NCI-H2196 (cell line): ENCODE measurements at regions not wholly inside any gene's neighbourhood (a gene's known extent, or its start where the extent isn't known, plus 50 kb on each side); places are given as distances from the start of the nearest gene placed in this dataset.

Experiments used
- DNase-seq: peaks from one replicate; lab custom pipeline; 2025; ENCODE audit not compliant: unreplicated experiment; lab: John Stamatoyannopoulos, UW

DNA sequence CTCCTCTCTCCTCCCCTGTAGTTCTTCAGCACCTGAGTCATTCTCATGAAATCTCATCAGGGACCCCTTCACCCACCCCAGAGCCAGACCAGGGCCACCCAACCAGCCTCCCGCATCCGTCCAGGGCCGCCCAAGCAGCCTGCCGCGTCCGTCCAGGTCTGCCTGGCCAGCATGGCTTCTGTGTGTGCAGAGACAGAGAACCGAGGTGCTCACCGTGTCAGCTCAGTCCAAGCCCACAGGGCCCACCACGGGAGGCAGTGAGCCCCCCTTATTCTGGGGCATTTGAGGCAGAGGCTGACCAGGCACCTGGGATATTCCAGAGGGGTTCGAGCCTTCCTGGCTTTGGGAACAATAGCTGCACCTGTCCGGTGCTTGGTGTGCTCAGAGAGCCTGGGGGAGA lies 1117.3 kb downstream of the BRD1 start:
- no peak for DNase-seq

GRCh38 chr22:48709976-48710375 lies 1117.7 kb downstream of the BRD1 start:
- no peak for DNase-seq

DNA sequence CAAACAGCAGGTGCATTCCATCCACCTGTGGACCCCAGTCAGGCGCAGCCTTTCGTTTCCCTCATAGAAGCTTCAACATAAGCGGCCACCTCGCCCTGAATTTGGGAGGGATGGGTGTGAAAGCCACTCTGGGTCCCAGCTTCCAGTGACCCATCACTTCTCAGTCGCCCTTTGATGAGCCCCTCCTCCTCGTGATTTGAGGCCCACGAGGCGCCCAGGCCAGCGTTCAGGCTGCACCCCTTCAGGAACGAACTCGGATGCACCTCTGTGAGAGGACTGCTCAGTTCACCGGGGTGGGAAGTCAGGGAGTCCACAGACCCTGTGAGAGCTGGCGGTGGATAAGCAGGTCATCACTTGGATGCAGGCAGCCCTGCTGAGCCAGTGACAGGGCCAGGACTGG lies 1118.2 kb downstream of the BRD1 start:
- DNase-seq: no peak

- DNase-seq: no peak
These were observed 1119.0 kb downstream of the BRD1 start for GRCh38 chr22:48708558-48709245.

DNA sequence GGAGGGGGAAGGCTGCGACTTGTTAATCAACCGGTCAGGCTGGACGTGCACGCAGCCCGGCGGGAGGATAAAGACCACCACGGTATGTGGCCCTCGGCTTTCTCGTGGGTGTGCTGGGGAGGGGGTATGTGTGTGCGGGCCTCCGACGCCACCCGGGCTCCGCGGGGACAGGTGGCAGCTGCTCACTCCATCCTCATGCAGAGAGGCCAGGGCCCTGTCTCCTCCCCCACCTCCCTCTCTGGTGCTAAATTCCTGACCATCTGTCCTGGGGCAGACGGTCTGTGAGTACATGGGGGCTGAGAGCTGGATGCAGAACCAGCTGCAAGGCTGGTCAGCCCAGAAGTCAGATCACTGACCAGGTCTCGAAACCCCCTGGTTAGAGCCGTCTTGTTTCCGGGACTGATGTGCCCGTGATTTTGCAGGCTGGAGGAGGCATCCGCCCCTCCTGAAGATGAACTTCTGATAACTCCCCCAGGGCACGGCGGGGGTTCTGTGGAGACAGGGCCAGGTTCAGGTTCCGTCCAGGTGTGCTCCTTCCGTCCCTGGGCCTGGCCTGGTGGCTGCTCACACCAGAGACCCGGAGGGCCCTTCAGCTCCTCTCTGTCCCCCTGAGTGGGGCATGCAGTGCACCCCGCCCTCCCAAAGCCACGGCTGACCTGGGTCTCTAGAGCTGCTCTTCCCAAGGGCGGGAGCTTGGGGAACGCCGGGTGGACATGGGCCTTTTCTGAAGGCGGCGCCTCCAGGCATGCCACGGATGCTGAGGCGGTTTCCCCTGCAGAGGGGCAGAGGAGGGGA lies 1119.7 kb downstream of the BRD1 start:
- no peak for DNase-seq

GRCh38 chr22:48706934-48707762 lies 1120.5 kb downstream of the BRD1 start:
- no peak for DNase-seq

DNA sequence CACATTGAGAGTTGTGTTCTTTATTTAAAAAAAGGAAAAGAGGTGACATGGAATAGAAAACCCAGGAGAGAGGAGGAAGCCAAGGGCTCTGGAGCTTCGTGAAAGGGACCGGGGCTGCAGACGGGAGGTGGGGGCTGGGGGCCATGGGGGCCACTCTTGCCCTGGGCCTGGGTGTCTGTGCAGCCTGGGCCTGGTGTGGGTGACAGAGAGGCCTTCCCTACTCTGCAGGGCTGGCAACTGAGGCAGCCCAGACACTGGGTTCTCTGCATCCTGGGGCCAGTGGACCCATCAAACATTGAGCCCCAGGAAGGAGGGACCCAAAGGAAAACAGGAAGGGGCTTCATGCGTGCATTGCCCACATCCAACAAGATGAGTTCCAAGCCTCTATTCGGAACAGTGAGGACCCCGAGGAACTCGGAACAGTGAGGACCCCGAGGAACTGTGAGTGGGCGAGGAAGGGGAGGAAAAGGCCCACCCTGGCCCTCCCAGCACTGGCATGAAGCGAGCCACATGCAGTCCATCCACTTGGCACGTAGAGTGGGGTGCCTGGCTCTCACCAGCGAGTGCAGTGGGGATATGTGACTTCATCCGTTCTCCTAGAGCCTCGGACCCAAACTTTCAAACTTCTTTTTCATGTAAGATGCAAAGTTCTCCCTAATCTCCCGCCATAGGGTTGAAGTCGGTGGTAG lies 1121.6 kb downstream of the BRD1 start:
- DNase-seq: no peak

DNA sequence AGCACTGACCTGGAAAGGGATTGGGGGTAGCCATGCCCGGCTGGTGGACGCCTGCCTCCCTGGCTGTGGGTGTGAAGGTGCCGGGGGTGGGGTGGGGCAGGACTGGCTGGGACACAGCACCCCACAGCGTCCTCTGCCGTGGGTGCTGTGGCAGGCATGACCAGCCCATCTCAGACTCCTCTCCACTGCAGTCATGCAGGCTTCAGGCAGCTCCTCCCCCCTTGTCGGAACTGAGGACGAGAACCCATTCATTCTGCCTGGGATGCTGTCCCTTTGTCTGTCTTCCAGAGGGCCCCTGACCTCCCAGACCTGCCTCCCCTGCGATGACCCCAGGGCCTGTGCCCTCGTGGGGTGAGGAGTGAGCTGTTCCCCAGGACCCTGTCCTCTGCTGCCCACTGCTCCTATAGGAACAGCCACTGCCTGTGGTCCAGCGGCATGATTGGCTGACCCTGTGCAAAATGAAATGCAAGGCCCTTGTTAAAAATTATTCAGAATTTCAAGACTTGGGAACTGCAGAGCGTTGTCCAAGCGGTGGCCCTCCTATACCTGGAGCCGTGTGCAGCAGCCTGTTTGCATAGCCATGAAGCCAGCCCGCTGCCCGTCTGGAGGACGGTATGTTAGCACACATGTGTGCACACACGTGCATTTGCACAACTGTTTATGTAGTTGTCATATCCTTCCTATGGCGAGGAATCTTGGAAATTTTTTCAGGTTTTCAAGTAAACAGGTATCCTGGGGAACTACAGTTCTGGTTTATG lies 1122.3 kb downstream of the BRD1 start:
- no peak for DNase-seq

DNA sequence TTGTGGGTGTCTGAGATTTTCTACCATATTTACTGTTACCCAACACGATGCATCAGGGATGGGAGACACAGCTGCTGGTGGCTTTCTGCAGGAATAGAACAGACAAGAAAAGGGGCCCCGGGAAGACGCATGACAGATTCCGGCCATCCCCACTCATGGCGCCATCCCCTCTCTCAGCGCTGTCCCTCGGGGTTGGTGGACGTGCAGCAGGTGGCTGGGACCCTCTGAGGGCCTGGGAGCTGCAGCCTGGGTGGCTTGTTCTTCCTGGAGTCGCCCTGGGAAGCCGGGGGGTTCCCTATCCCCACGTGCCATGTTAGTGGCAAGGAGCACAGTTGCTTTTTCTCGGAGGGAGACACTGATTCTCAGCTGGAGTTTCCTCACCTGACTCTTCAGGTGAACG lies 1123.3 kb downstream of the BRD1 start:
- no peak for DNase-seq

DNA sequence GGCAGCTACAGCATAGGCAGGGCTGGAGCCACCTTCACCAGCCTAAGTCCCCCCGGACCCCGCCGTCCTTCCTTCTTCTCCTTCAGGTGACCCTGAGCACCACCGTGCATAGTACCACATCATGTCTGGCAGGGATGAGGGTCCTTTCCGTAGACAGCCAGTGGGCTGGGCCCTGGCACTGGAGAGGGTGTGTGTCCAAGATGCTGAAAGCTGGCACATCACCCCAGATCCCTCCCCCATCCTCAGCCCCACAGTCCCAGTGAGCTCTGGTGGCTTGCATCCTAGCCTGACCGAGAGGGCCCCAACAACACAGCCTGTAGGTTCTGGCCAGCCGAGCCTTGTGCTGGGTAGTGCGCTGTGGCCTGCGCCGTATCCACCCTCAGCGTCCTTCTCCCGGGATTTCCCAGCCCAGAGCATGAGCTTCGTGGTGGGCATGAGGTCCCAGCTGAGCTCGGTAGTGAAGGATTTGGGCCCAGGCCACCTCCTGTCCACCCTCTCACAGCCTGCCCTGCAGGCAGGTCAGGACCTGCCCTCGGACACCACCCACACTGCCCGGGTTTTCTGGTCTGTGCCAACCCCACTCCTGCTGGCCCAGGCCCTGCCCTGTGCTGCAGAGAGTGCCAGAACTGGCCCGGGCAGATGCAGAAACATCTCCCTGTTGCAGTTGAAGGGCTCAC lies 1124.3 kb downstream of the BRD1 start:
- DNase-seq: no peak

- no peak for DNase-seq
These were observed 1125.0 kb downstream of the BRD1 start for GRCh38 chr22:48702573-48703264.

GRCh38 chr22:48701296-48702030 lies 1126.2 kb downstream of the BRD1 start:
- DNase-seq: no peak

- no peak for DNase-seq
These were observed 1126.9 kb downstream of the BRD1 start for GRCh38 chr22:48700566-48701295.

GRCh38 chr22:48700180-48700565 lies 1127.5 kb downstream of the BRD1 start:
- DNase-seq: no peak

- no peak for DNase-seq
These were observed 1128.2 kb downstream of the BRD1 start for GRCh38 chr22:48699511-48699910.

DNA sequence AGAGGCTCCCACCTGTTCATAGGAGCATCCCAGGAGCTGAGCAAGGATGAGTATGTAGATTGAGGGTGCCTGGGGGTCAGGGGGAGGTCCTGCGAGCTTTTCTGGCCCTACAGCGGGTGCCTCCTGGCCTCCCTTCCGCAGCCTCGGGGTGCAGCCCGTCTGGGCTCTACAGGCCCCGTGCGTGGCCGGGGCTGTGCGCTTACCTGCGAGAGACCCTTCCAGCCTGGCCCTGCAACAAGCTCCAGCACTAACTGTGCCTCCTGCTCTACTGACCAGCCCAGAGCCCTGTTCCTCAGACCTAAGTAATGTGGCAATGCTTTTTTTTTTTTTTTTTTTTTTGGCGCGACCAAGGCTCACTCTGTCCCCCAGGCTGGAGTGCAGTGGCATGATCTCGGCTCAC lies 1129.1 kb downstream of the BRD1 start:
- DNase-seq: no peak

DNA sequence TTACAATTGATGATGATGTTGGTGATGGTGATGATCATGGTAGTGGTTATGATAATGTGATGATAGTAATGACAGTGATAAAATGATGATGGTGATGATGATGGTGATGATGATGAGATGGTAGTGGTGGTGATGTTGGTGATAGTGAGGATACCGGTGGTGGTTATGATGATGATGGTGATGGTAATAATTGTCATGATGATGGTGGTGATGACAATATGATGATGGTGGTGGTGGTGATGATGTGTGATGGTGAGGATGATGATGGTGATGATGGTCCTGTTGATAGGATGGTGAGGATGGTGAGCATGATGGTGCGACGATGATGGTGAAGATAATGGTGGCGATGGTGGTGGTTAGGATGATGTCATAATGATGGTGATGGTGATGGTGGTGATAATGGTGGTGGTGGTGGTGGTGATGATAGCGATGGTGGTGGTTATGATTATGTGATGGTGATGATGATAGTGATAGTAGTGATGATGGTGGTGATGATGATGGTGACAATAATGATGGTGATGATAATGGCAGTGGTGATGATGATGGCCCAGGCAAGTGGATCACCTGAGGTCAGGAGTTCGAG lies 1129.9 kb downstream of the BRD1 start:
- no peak for DNase-seq

- DNase-seq: no peak
These were observed 1130.5 kb downstream of the BRD1 start for GRCh38 chr22:48697223-48697622.
